Glomerular endothelial cell (primary cell): ENCODE measurements at regions not wholly inside any gene's neighbourhood (a gene's known extent, or its start where the extent isn't known, plus 50 kb on each side); places are given as distances from the start of the nearest gene placed in this dataset.
"Not testable (repeated sequence)": the region's sequence is repeated elsewhere in the genome, so short reads cannot be mapped to it uniquely, and the experiment has no call there.

Experiments
- DNase-seq: peaks from one replicate; pipeline ENCODE4 v3.0.0-alpha.2; 2011; ENCODE audit warnings: low read depth, low spot score; ENCODE audit errors: extremely low read depth

- DNase-seq: no peak
These were observed 50.4 kb upstream of the TRAM1L1 start for GRCh38 chr4:117135634-117136354.

- peak; percentile 36 for DNase-seq
These were observed 51.8 kb upstream of the TRAM1L1 start for GRCh38 chr4:117137145-117137544.

- DNase-seq: not testable (repeated sequence)
These were observed 53.4 kb upstream of the TRAM1L1 start for GRCh38 chr4:117138732-117139131.

GRCh38 chr4:117154251-117154650, 68.9 kb upstream of the TRAM1L1 start:
- DNase-seq: no peak

GRCh38 chr4:117156806-117157205, 71.4 kb upstream of the TRAM1L1 start:
- DNase-seq: no peak

- DNase-seq: no peak
These were observed 72.0 kb upstream of the TRAM1L1 start for GRCh38 chr4:117157360-117157759.

- DNase-seq: no peak
These were observed 77.6 kb upstream of the TRAM1L1 start for GRCh38 chr4:117162976-117163375.

- no peak for DNase-seq
These were observed 79.0 kb upstream of the TRAM1L1 start for GRCh38 chr4:117164338-117164737.

- not testable (repeated sequence) for DNase-seq
These were observed 90.0 kb upstream of the TRAM1L1 start for GRCh38 chr4:117175369-117175768.

- DNase-seq: no peak
These were observed 117.9 kb upstream of the TRAM1L1 start for GRCh38 chr4:117203231-117203630.

GRCh38 chr4:117210551-117210950, 125.2 kb upstream of the TRAM1L1 start:
- no peak for DNase-seq

- no peak for DNase-seq
These were observed 138.9 kb upstream of the TRAM1L1 start for GRCh38 chr4:117224256-117224655.

- no peak for DNase-seq
These were observed 140.1 kb upstream of the TRAM1L1 start for GRCh38 chr4:117225471-117225870.

GRCh38 chr4:117227925-117228324, 142.5 kb upstream of the TRAM1L1 start:
- DNase-seq: no peak

GRCh38 chr4:117239434-117239833, 154.1 kb upstream of the TRAM1L1 start:
- DNase-seq: no peak

GRCh38 chr4:117249333-117249732, 164.0 kb upstream of the TRAM1L1 start:
- no peak for DNase-seq

- no peak for DNase-seq
These were observed 178.7 kb upstream of the TRAM1L1 start for GRCh38 chr4:117264072-117264471.

GRCh38 chr4:117267317-117267716, 181.9 kb upstream of the TRAM1L1 start:
- DNase-seq: no peak

GRCh38 chr4:117284736-117285135, 199.4 kb upstream of the TRAM1L1 start:
- no peak for DNase-seq

- DNase-seq: no peak
These were observed 208.4 kb upstream of the TRAM1L1 start for GRCh38 chr4:117293784-117294183.

GRCh38 chr4:117302226-117302625, 216.8 kb upstream of the TRAM1L1 start:
- no peak for DNase-seq

- DNase-seq: no peak
These were observed 225.8 kb upstream of the TRAM1L1 start for GRCh38 chr4:117311215-117311614.

- DNase-seq: no peak
These were observed 226.6 kb upstream of the TRAM1L1 start for GRCh38 chr4:117311989-117312388.
